ENCODE measurements at regions not wholly inside any gene's neighbourhood (a gene's known extent, or its start where the extent isn't known, plus 50 kb on each side); places are given as distances from the start of the nearest gene placed in this dataset.

DNA sequence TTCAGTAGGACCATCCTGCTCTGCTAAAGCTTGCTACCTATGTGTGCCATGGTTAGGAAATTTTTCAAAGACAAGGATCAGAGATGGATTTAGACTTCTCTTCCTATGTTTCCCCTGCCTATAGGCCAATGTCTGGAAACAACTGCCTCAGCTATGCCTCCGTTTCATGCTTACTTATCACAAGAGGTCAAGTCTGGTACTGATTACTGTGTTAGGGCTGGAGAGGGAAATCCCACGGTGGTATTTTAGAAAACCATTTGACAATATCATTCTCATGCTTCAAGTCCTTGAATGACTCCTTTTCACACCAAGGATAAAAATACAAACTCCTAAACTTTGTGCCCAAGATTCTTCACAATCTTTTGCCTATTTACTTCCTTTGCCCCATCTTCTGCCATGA is 484.3 kb downstream of the DHX35 start:
- no peak for DNase-seq

DNA sequence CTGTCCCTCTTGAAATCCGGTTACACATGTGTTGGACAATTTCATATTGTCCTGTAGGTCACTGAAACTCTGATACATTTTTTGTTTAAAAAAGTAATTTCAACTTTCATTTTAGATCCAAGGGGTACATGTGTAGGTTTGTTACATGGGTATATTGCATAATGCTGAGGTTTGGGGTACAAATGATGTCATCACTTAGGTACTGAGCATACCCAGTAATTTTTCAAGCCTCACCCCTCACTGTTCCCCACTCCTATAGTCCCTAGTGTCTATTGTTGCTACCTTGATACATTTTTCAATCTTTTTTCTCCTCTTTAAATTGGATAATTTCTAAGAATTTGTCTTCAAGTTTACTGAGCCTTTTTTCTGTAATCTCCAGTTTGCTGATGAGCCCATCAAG is 483.0 kb downstream of the DHX35 start:
- no peak for DNase-seq

DNA sequence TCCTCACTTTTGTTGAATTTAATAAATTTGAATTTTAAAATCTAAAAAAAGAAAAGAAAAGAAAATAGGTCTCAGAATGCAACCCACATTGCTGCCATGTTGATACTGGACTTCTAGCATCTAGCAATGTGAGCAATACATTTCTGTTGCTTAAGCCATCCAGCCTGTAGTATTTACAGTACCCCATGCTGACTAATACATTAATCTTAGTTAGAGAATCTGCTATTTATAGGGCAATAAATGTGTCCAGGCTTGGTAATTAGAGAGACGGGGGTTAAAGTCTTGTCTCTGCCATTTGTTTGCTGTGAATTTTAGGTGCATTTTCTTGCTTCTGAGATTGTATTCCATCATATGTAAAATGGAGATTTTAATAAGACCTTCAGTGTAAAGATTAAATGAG is 471.3 kb downstream of the DHX35 start:
- DNase-seq = no peak

DNA sequence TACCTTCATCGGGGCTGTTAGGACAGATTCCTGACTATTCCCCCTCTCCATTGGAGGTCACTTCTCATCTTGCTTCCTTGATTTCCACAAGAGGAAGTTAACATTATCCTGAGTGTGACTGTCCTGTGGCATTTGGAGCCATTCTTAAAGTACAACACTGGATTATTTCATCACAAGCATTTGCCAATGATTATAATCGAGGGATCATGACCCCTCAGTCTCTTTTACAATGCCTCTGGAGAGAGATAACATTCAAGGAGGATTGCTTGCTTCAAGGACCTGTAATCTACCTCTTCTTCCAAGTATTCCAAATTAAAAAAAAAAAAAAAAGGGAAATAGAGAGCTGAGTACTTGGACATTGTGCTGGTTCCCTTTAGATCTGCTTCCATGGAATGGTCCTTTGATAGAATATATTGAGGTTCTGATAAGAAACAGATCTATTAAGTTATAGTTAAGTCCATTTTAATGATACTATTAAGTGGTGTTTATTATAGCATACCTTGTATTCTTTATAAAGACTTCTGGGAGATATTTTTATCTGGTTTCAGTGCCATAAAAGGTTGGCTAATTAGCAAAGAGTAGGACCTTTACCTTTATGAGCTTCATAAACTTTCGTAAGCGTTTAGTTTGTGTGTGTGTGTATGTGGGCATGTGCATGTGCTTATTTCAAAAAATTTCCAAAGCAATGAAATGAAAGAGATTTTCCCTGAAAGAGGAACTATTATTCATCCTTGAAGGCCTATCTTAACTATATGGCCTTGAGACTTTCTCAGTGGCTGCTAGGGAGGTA is 469.1 kb downstream of the DHX35 start:
- DNase-seq = no peak

DNA sequence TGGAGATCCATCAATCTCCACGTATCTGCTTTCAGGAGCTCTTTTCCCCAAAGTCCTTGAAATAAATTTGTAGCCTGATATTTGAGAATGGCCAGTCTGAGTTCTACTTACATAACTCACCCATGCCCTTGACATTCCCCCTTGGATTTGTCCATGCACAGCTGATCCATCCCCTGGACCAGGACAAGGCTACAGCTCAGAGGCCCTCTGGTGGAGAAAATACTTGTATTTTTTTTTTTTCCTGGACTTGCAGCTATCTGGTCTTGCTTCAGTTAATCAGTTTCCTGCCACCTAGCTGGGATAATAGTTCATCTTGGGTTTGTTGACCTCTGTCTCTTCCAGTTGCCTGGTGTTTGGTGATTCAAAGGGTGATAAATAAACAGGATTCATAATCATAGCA is 467.6 kb downstream of the DHX35 start:
- peak; percentile 2 for DNase-seq

DNA sequence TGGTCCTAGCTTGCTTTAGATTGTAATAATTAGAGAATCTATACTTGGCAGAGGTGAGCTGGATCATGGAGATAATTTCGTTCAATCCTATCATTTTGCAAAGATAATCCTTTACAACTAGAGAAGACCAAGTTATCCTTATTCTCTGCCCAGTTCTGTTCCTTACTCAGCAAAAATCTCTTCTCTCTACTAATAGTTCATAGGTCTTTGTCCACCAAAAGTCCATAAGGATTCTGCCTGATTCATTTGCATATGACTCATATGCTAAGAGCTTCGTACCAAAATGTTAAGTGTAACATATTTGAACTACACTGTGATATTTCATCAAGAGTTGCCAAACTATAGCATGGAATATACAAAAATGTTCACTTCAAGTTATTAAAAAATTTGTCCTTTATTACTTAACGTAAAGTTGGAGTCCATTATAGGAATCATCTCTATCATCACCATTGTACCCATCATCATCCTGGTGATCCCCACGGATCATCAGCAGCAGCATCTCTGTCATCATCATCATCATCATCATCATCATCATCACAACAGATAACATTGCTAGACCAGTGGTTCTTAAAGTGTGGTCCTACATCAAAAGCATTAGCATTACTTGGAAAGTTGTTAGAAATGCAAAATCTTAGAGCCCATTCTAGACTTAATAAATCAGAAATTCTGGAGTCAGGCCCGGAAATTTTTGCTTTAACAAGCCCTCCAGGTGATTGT is 463.0 kb downstream of the DHX35 start:
- no peak for DNase-seq

DNA sequence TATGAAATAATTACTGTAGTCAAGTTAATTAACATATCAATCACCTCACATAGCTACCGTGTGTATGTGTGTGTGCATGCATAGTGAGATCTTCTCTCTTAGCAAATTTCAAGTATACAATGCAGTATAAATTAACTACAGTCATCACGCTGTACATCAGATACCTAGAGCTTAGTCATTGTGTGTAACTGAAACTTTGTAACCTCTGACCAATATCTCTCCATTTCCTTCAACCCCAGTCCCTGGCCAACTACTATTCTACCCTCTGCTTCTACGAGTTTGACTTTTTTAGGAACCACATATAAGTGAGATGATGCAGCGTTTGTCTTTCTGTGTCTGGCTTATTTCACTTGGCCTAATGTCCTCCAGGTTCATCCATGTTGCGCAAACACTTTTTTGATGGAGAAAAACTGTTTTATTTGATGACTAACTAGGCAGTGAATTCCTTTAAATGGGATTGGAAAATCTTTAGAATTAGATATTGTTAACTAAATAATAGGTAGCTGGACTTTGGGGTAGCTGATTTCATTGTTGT is 459.5 kb downstream of the DHX35 start:
- DNase-seq = no peak

DNA sequence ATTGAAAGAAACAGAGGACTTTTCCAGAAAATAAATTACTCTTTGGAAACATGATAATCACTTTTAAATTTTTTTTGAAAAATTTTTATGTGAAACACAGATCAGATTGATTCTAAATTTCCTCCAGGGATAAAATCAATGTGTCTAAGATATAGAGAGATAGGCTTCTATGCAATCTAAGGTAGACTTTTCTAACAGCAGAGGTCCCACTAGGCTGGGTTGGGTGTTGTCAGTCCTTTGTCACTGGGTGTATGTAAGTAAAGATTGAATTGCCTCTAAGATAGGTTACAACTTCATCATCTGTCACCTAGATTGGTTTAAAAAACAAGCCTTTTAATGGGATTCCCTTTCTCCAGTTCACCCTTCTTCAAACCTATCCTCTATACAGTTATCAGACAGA is 449.9 kb downstream of the DHX35 start:
- DNase-seq = no peak

DNA sequence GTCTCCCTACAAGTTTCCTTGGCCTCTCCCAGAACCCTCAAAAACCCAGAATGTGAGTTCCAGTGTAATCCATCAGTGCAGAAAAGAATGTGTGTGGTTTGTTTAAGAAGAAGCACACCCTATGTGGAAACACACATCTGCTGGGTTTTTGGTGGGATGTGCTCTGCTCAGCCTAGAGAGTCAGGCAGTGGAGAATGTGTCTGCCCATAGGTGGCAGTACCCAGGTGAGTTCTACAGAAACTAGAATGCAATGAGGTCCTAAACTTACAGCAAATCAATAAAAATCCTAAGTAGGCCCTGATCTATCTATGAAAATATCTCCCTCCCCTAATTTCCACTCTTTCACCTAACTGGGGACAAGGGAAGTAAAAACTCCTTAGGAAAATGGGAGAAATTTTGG is 437.3 kb downstream of the DHX35 start:
- no peak for DNase-seq

DNA sequence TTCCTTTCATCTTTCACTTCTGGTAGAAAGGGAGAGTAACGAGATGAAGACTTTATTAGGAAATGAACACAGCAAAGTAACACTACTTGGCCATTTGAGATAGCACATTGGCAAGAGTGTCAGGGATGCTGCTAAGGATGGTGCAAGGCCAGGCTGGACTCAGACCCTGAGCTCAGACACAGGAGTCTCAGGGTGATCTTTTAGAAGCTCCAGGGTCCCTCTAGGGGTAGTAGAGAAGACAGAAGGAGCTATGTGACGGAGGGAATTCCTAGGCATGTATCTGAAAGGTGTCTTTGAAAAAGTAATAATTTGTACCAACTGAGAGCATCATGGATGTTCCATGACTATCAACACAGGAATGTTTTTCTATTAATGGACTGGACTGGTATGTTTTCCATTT is 436.5 kb downstream of the DHX35 start:
- DNase-seq = no peak

DNA sequence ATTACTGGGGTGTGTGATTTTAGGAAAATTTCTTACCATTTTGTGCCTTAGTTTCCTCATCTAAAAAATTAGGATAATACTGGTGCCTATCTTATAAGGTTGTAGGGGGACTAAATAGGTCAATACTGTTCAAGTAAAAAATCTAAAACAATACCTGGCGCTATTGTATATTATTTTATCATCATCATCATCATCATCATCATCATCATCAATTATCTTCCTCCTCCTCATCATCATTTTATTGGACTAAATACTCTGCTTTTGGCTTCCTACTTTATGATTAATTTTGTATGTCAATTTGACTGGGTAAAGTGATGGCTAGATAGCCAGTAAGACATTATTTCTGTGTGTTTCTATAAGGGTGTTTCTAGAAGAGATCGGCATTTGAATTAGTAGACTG is 435.5 kb downstream of the DHX35 start:
- no peak for DNase-seq

DNA sequence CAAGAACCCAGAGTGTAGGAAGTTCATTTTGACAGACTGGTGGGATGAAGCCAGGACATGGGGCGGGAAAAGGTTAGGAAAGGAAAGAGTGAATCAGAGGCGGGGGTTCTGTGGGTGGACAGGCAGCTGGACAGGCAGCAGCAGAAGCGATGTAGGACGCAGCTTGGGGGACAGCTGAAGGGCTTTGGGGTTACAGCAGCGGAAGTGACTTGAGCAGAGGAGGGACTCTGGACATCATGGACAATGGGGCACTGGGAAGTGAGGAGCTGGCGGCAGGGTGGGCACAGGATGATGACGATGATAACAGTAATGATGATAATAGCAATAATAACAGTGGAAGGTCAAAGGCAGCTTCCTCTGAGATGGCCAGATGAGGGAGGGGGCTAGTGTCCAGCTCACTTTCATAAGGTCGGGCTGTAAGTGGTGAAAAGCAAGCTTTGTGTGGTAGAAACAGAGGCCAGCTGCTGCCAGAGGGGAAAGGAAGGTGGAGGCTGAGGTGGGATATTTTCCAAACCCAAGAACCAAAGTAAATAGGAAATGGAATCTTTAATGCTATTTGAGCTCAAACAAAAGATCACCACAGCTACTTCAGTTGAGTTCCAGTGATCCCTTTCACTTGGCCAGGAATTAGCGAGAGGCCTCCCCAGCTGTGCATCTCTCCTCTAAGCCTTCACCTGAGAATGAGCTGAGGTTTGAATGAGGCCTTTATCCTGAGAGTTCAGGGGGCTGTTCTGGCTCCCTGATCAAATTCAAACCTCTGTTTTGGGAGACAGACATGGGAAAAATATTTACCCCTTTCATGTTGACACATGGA is 433.5 kb downstream of the DHX35 start:
- no peak for DNase-seq

DNA sequence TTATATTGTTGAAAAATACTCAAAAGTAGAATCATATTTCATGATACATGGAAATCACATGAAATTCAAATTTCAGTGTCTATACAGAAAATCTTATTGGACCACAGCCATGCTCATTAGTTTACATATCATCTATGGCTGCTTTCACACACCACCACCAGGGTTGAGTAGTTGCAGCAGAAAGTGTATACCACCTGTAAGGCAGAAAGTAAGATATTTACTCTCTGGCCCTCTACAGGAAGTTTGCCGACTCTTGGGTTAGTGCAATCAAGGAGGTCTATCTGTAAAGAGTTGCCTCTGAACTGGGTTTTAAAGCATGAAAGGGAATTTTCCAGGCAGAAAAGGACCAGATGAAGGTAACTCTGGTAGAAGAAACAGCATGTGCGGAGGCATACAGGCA is 432.3 kb downstream of the DHX35 start:
- no peak for DNase-seq

DNA sequence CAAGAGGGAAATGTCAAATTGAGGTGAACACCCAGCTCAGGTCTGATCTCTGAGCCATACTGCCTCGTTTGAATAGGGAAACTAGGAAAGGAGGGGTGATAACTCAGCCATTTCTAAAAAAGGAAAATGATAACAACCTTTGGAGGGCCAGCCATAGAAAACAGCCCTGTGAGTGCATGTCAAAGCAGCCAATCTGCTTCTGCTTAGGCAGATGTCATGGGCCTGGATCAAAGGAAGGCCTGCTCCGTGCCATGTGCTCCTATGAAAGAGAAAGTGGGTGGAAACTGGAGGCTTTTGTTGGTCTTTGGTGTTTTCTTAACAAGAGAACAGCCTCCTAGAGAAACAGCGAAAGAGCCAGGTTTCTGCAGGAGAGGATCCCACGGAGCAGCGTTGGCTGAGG is 428.0 kb downstream of the DHX35 start:
- DNase-seq = no peak

DNA sequence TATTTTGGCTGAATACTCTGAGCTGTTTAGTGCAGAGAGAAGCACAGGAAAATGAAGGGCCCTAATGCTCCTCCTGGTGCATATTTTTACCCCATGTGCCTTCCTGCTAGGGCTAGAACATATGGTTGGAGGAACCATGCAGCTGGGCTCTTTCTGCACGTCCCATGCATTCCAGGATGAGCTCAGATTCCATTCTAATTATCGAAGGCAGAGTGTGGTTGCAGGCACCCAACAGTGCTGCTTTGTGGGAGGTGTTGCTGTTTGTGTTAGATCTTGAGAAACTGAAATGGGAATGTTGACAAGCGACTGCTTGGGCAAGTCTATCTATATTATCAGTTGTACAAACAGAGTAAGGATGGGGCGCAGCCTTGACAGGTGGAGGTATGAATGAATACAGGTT is 419.5 kb downstream of the DHX35 start:
- peak; percentile 76 for DNase-seq

DNA sequence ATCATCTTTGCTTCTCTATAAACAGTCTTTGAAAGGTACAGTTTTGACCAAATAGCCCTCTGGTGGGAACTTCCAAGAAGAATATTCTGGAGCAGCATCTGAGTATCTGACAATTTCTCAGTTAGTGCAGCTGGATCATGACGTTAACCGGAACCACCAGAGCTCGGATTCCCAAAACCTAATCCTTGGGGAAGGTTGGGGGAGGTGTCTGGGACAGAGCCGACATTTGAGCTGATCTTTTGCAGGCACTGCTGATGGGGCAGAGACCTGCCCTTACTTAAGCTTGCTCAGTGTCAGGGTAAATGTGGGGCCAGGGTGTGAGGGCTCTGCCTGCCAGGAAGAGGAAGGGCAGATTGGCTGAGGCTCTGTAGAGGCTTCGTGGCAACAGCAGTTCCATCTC is 416.6 kb downstream of the DHX35 start:
- DNase-seq = no peak

DNA sequence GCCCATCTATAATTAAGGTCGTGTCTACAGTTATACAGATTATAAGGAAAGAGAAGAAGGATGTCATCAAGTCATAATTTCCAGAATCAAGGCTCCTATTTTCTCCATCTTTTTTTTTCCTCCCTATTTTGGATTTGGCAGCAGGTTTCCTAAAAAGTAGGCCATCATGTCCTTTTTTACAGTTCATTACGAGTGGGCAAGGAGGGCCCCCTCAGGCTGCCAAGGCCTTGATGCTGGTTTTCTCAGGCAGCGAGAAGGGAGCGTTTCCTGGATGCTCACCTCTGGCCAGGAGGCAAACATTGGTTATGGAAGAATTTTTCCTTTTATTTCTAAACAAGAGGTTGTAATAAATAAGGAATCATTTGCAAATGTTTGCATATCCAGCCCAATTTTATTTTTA is 414.6 kb downstream of the DHX35 start:
- no peak for DNase-seq

DNA sequence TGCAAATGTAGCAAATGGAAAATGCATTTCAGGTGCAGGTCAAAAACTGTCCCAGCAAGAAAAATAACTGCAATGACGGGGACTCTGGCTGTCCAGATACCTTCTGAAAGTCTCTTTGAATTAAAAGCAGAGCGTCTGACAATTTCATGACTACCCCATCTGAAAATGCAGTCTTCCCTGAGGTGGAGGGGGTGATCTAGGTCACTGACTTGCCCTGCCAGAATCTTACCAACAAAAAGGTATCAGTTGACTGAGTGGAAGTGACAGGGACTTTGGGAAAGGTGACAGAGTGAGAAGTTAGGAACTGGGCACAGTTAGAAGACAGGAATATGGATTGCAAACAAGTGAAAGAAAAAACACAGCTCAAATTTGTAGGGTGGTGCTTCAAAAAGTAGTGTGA is 402.2 kb downstream of the DHX35 start:
- DNase-seq = no peak

DNA sequence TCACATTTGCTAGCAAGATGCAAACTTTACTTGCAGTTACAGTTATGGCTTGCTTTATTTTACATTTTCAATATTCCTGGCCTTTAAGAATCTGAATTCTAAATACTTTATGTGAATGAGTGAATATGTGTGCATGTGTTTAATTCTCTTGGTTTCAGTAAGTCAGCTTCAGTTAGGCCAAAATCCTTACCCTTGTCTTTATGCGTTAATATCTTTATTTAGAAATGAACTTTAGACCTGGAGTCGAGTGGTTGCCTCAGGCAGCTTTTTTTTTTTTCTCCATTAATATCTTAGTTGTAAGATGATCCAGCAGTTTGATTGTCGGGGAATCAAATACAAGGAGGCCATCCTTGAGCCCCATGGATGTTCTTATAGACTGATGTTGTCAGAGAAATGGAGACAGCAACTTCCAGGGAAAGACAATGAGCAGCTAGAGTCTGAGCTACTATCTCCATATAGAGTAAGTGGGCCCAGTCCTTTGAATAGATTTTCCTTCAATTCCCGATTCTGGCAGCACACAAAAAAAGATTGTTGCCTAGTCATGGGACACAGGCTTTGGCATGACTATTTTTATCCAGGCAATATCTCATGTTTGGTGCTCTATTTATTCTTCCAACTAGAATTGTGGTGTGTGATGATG is 398.0 kb downstream of the DHX35 start:
- no peak for DNase-seq

DNA sequence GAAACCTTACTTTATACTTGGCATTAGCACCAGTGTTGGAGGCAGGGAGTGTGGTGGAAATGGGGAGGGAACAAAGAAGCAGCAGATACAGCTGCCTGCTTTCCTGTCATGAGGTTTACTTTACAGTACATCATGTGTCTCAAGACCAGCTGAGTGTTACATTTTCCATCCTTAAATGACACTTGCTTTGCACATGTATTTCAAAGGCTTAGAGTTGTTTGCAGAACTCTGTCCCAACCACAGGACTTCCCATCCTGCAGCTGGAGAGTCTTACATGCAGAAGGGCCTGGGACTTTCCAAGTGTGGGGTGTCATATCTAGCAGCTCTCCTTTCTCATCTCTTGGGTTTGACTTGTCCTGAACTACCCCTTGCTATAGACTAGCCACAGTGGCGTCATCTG is 395.9 kb downstream of the DHX35 start:
- no peak for DNase-seq

DNA sequence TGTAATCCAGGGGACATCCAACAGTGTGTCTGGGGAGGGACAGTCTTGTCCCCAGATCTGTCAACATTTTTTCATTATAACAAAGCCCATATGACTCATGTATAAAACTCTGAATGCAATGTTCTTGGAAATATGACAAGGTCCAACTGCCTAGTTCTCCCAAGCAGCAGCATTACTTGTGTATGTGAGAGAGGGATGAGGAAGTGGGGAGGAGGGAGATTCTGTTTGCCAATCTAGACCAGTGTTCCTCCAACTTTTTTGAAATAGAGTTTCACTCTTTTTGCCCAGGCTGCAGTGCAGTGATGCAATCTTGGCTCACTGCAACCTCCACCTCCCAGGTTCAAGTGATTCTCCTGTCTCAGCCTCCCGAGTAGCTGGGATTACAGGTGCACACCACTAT is 394.8 kb downstream of the DHX35 start:
- peak; percentile 35 for DNase-seq

DNA sequence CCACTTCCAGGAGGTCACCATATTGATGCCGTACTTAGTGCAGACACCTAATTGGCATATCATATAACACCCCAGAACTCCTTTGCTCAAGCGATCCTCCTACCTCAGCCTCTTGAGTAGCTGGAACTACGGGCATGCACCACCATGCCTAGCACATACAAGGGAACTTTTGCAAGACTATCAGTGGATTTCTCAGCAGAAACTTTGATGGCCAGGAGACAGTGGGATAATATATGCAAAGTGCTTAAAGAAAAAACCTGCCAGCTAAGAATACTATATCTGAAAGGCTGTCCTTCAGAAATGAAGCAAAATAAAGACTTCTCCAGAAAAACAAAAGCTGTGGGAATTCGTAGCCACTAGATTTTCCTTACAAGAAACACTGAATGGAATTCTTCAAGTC is 387.1 kb downstream of the DHX35 start:
- DNase-seq = no peak

DNA sequence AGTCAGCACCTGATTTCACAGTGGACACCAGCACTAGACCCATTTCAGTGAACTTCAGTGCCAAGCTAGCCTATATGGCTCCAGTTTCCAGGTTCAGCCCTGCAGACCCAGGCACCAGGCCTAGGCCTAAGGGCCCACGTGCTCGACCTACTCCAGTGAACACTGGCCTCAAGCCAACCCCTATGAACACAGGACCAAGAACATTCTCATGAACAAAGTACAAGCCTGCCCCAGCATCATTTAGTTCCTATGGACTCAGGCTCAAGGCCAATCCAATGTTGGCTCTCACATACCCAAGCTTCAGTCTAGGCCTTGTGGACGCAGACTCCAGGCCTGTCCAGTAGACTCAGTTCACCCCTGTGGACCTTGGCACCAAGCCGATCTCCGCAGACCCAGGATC is 385.5 kb downstream of the DHX35 start:
- no peak for DNase-seq

Data from fibroblast of skin of scalp (primary cell).